ENCODE measurements at regions not wholly inside any gene's neighbourhood (a gene's known extent, or its start where the extent isn't known, plus 50 kb on each side); places are given as distances from the start of the nearest gene placed in this dataset.
"Not testable (repeated sequence)": the region's sequence is repeated elsewhere in the genome, so short reads cannot be mapped to it uniquely, and the experiment has no call there.

DNA sequence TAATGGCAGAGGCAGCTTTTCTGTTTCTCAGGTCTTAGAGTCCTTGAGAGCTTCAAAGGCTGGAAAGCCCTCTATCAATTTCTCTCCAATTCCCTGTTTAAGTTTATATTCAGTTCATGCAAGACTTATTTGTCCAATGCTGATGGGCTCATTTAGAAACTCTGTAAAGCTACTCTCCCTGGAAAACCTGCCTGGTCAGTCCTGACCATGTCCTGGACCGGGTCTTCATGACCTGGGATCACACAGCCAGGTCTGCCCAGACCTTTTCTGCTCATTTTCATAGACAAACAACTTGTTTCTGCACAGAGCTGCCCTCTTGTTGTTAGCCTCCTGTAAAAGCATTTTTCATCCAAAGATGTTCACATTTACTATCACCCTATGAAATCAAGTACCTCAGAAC is 85.4 kb upstream of the TBCA start:
- Histone ChIP-seq H3K4me3 (ENCODE audit: low read length) (no peak overlapping the region), H3K36me3 (ENCODE audit: insufficient read depth, low read length) (no peaks in the 10 kb centered on the region), H3K27me3 (ENCODE audit: insufficient read depth, low read length, poor library complexity, severe bottlenecking) (no peaks in the 10 kb centered on the region), H3K27ac (ENCODE audit: low read depth, low read length) (no peak overlapping the region), H3K4me1 (ENCODE audit: insufficient read depth, low read length) (no peaks in the 10 kb centered on the region), H3K9me3 (ENCODE audit: low read length) (no peaks in the 10 kb centered on the region)
- Mint-ChIP-seq H3K27ac (no peak overlapping the region), H3K4me3 (no peak overlapping the region), H3K4me1 (no peaks in the 10 kb centered on the region), H3K9me3 (no peaks in the 10 kb centered on the region), H3K36me3 (no peaks in the 10 kb centered on the region), H3K27me3 (peaks cover 8 to 13% of the 10 kb centered on the region in 2 donors)
- no peak for DNase-seq
- ChIA-PET POLR2A (no interaction called here), CTCF (no interaction called here)

DNA sequence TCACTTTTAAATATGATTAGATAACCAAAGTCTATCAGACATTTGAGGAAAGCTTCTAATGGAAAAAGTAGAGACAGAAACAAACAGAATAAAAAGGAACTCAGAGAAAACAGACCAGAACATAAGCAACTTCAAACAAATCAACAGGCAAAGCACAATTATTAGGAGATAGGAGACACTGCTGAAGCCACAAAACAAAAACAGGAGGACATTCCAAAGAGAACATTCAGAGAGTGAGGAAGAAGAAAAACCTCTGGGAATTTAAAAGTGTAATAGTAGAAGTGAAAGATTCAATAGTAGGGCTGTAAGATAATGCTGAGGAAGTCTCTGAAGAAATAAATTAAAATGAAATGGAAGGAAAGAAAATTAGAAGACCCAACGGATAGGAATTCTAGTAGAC is 83.2 kb upstream of the TBCA start:
- Mint-ChIP-seq H3K27ac (no peak overlapping the region), H3K27me3 (peaks cover 6 to 22% of the 10 kb centered on the region in 2 donors), H3K4me1 (no peaks in the 10 kb centered on the region), H3K4me3 (no peak overlapping the region), H3K36me3 (no peaks in the 10 kb centered on the region), H3K9me3 (no peaks in the 10 kb centered on the region)
- CTCF ChIA-PET, result no interaction called here
- DNase-seq, result no peak
- Histone ChIP-seq H3K27ac (ENCODE audit: low read depth, low read length) (no peak overlapping the region), H3K9me3 (ENCODE audit: low read length) (no peaks in the 10 kb centered on the region), H3K27me3 (ENCODE audit: insufficient read depth, low read length, poor library complexity, severe bottlenecking) (no peaks in the 10 kb centered on the region), H3K4me3 (ENCODE audit: low read length) (no peak overlapping the region), H3K4me1 (ENCODE audit: insufficient read depth, low read length) (no peaks in the 10 kb centered on the region), H3K36me3 (ENCODE audit: insufficient read depth, low read length) (no peaks in the 10 kb centered on the region)
- POLR2A ChIA-PET, result no interaction called here

DNA sequence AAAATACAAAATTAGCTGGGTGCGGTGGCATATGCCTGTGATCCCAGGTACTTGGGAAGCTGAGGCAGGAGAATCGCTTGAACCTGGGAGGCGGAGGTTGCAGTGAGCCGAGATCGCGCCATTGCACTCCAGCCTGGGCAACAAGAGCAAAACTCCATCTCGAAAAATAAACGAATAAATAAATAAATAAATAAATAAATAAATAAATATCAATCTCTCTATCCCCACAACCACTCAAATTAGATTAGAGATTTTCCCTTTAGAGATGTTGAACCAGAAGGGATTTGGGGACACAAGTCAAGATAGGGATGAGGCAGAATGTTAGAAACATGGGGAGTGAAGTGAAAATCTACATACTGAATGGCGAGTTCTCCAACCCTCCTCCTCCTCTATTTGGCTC is 82.5 kb upstream of the TBCA start:
- H3K4me1 Mint-ChIP-seq; H3K4me3 Mint-ChIP-seq; H3K9me3 Mint-ChIP-seq; H3K27ac Mint-ChIP-seq; H3K36me3 ChIP-seq (ENCODE audit: insufficient read depth, low read length); H3K9me3 ChIP-seq (ENCODE audit: low read length); H3K27ac ChIP-seq (ENCODE audit: low read depth, low read length); DNase-seq; POLR2A ChIA-PET; H3K4me1 ChIP-seq (ENCODE audit: insufficient read depth, low read length); H3K36me3 Mint-ChIP-seq; CTCF ChIA-PET; H3K27me3 ChIP-seq (ENCODE audit: insufficient read depth, low read length, poor library complexity, severe bottlenecking); H3K4me3 ChIP-seq (ENCODE audit: low read length): not testable (repeated sequence)
- peaks cover 3 to 26% of the 10 kb centered on the region in 2 donors for H3K27me3 Mint-ChIP-seq

GRCh38 chr5:77855369-77855768 is 79.2 kb upstream of the TBCA start:
- POLR2A ChIA-PET, result no interaction called here

DNA sequence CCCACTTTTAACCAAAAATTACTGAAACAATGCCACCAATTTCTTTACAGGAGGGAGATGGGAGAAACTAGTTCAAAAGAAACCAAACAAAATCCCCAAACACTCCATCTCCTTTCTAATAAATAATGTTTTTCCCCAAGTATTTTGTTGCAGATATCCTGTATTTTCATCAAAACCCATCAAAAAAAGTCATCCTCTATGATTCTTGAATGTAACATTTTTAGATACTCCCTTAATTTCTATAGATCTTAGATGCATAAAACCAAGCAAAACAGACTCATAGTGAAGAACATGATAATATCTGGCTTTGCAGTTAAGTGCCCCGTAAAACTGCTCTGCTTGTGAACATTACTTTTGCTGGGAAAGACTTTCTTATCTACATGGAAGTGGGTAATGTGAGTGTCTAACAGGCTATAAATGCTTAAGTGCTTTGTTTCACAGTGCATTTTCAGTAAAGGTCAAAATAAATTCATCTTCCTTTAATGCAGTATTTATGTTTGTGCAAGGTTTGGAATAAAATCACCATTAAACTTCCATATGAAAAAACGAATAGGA is 77.3 kb upstream of the TBCA start:
- Histone ChIP-seq H3K9me3 (ENCODE audit: low read length) (no peaks in the 10 kb centered on the region), H3K36me3 (ENCODE audit: insufficient read depth, low read length) (no peaks in the 10 kb centered on the region), H3K27me3 (ENCODE audit: insufficient read depth, low read length, poor library complexity, severe bottlenecking) (no peaks in the 10 kb centered on the region), H3K4me3 (ENCODE audit: low read length) (no peak overlapping the region), H3K4me1 (ENCODE audit: insufficient read depth, low read length) (peaks cover 5% of the 10 kb centered on the region), H3K27ac (ENCODE audit: low read depth, low read length) (no peak overlapping the region)
- Mint-ChIP-seq H3K9me3 (peaks cover 0 to 2% (median 0%) of the 10 kb centered on the region in 5 donors), H3K36me3 (no peaks in the 10 kb centered on the region), H3K4me3 (peak overlapping the region in 6 of 7 donors; percentile 33 to 88 (median 64)), H3K4me1 (peaks cover 17 to 21% (median 21%) of the 10 kb centered on the region in 3 donors), H3K27me3 (peaks cover 6 to 37% of the 10 kb centered on the region in 2 donors), H3K27ac (peak overlapping the region in 1 of 8 donors; percentile 4)
- ChIA-PET POLR2A (interaction anchor here (0.6 kb wide), 1 partner anchor 1336 kb away, joined by 4 read pairs; no protein-coding TSS in a partner anchor), CTCF (no interaction called here)
- no peak for DNase-seq

More at GRCh38 chr5:77855369-77855768, 79.2 kb upstream of the TBCA start:
- Histone ChIP-seq H3K27ac (ENCODE audit: low read depth, low read length) (no peak overlapping the region), H3K27me3 (ENCODE audit: insufficient read depth, low read length, poor library complexity, severe bottlenecking) (no peaks in the 10 kb centered on the region), H3K9me3 (ENCODE audit: low read length) (no peaks in the 10 kb centered on the region), H3K4me1 (ENCODE audit: insufficient read depth, low read length) (peaks cover 5% of the 10 kb centered on the region), H3K36me3 (ENCODE audit: insufficient read depth, low read length) (no peaks in the 10 kb centered on the region), H3K4me3 (ENCODE audit: low read length) (no peak overlapping the region)
- Mint-ChIP-seq H3K4me1 (peaks cover 17 to 21% (median 21%) of the 10 kb centered on the region in 3 donors), H3K36me3 (no peaks in the 10 kb centered on the region), H3K27ac (no peak overlapping the region), H3K9me3 (peaks cover 0 to 2% (median 0%) of the 10 kb centered on the region in 5 donors), H3K27me3 (peaks cover 6 to 37% of the 10 kb centered on the region in 2 donors), H3K4me3 (no peak overlapping the region)
- CTCF ChIA-PET, result no interaction called here
- no peak for DNase-seq

- peak overlapping the region; percentile 63 for H3K4me3 ChIP-seq (ENCODE audit: low read length)
- H3K27me3 ChIP-seq (ENCODE audit: insufficient read depth, low read length, poor library complexity, severe bottlenecking), result no peaks in the 10 kb centered on the region
- Mint-ChIP-seq H3K27me3 (peaks cover 6 to 31% of the 10 kb centered on the region in 2 donors), H3K9me3 (peaks cover 0 to 2% (median 0%) of the 10 kb centered on the region in 5 donors), H3K4me3 (peak overlapping the region; percentile 46 to 88 (median 81)), H3K4me1 (peaks cover 17 to 21% (median 21%) of the 10 kb centered on the region in 3 donors), H3K27ac (peak overlapping the region in 2 of 8 donors; percentile 21 to 50), H3K36me3 (no peaks in the 10 kb centered on the region)
- no peaks in the 10 kb centered on the region for H3K9me3 ChIP-seq (ENCODE audit: low read length)
- no peaks in the 10 kb centered on the region for H3K36me3 ChIP-seq (ENCODE audit: insufficient read depth, low read length)
- peak in 4 of 5 donors; percentile 7 to 61 (median 32) for DNase-seq
- CTCF ChIA-PET, result no interaction called here
- peaks cover 5% of the 10 kb centered on the region for H3K4me1 ChIP-seq (ENCODE audit: insufficient read depth, low read length)
- POLR2A ChIA-PET, result interaction anchor here (0.6 to 0.7 kb wide), 2 partner anchors 47 to 1336 kb away, joined by 4 to 6 read pairs; no protein-coding TSS in a partner anchor
- no peak overlapping the region for H3K27ac ChIP-seq (ENCODE audit: low read depth, low read length)
Observed at GRCh38 chr5:77852514-77853352, 76.6 kb upstream of the TBCA start.

GRCh38 chr5:77852068-77852513 is 76.0 kb upstream of the TBCA start:
- H3K4me1 ChIP-seq (ENCODE audit: insufficient read depth, low read length), result peaks cover 5% of the 10 kb centered on the region
- H3K9me3 ChIP-seq (ENCODE audit: low read length), result no peaks in the 10 kb centered on the region
- Mint-ChIP-seq H3K4me1 (peaks cover 17 to 21% (median 21%) of the 10 kb centered on the region in 3 donors), H3K36me3 (no peaks in the 10 kb centered on the region), H3K9me3 (peaks cover 0 to 2% (median 0%) of the 10 kb centered on the region in 5 donors), H3K27ac (no peak overlapping the region), H3K4me3 (peak overlapping the region; percentile 46 to 88 (median 81)), H3K27me3 (peaks cover 6 to 32% of the 10 kb centered on the region in 2 donors)
- no peaks in the 10 kb centered on the region for H3K36me3 ChIP-seq (ENCODE audit: insufficient read depth, low read length)
- H3K27me3 ChIP-seq (ENCODE audit: insufficient read depth, low read length, poor library complexity, severe bottlenecking), result no peaks in the 10 kb centered on the region
- no peak overlapping the region for H3K27ac ChIP-seq (ENCODE audit: low read depth, low read length)
- CTCF ChIA-PET, result no interaction called here
- no peak for DNase-seq
- POLR2A ChIA-PET, result interaction anchor here (0.7 kb wide), 1 partner anchor 47 kb away, joined by 6 read pairs; no protein-coding TSS in a partner anchor
- H3K4me3 ChIP-seq (ENCODE audit: low read length), result peak overlapping the region; percentile 63
